Tibial nerve (tissue), 4 donors: ENCODE measurements at regions not wholly inside any gene's neighbourhood (a gene's known extent, or its start where the extent isn't known, plus 50 kb on each side); places are given as distances from the start of the nearest gene placed in this dataset.

Experiments used
- DNase-seq, 2 donors: peaks; one replicate each; pipeline ENCODE4 v3.0.0-alpha.2; 2019; ENCODE audit warnings: low spot score in 2 of 2
- H3K27ac ChIP-seq, 4 donors: fragments of 200-600 bp; sonication (generic) in 3 of 4; one replicate each; pipeline ENCODE4 v1.5.1; 2017 to 2019; ENCODE audit warnings: mild to moderate bottlenecking in 1 of 4
- H3K27me3 ChIP-seq, 2 donors: fragments of 200-600 bp; sonication (generic) in 1 of 2; one replicate each; pipeline versions ENCODE4 v1.5.1 to v1.6.0; 2017 to 2019
- H3K36me3 ChIP-seq, 3 donors: fragments of 200-600 bp; sonication (generic); one replicate each; pipeline ENCODE4 v1.5.1; 2018 to 2019
- H3K4me1 ChIP-seq, 4 donors: fragments of 200-600 bp; sonication (generic) in 3 of 4; one replicate each; pipeline ENCODE4 v1.5.1; 2017 to 2019
- H3K4me3 ChIP-seq, 4 donors: fragments of 200-600 bp; sonication (generic) in 3 of 4; one replicate each; pipeline ENCODE4 v1.5.1; 2017 to 2019; ENCODE audit warnings: mild to moderate bottlenecking in 1 of 4, moderate library complexity in 1 of 4
- H3K9me3 ChIP-seq, 4 donors: fragments of 200-600 bp; sonication (generic) in 3 of 4; one replicate each; pipeline ENCODE4 v1.5.1; 2017 to 2019
- CTCF ChIP-seq, 5 experiments: fragments of 200-600 bp in 3 of 5; fragments of 450-650 bp in 2 of 5; sonication (generic) in 3 of 5; IDR thresholded peaks; one replicate each; pipeline ENCODE4 v1.5.1; 2016 to 2019; ENCODE audit warnings: antibody characterized with exemption in 5 of 5, mild to moderate bottlenecking in 3 of 5, moderate library complexity in 2 of 5
- EP300 ChIP-seq, 2 donors: sonication (generic); formaldehyde crosslinking; IDR thresholded peaks; one replicate each; pipeline ENCODE4 v1.6.1; 2017; ENCODE audit warnings: antibody characterized with exemption in 2 of 2, mild to moderate bottlenecking in 1 of 2
- POLR2A ChIP-seq, 2 donors: fragments of 450-650 bp; IDR thresholded peaks; one replicate each; pipeline ENCODE4 v1.6.1; 2017; ENCODE audit warnings: antibody characterized with exemption in 2 of 2, mild to moderate bottlenecking in 2 of 2, moderate library complexity in 2 of 2
- WGBS, 2 donors: methylation state at CpG; one replicate each; pipeline ENCODE4 v1.1.5; 2018; 5-methylcytosine and 5-hydroxymethylcytosine counted together

GRCh38 chr19:13623716-13624710 lies 117.7 kb upstream of the CACNA1A start:
- TF ChIP-seq CTCF (IDR thresholded peaks at IDR 0.05) (no peak), POLR2A (IDR thresholded peaks at IDR 0.05) (no peak), EP300 (IDR thresholded peaks at IDR 0.05) (no peak)
- H3K36me3 ChIP-seq = no peaks in the 10 kb centered on the region
- DNase-seq = no peak
- H3K9me3 ChIP-seq = no peaks in the 10 kb centered on the region
- peaks cover 0 to 69% of the 10 kb centered on the region in 2 donors for H3K27me3 ChIP-seq
- no peak overlapping the region for H3K27ac ChIP-seq
- no peaks in the 10 kb centered on the region for H3K4me1 ChIP-seq
- 22 to 26% methylated on average over 28 of the region's 28 CpGs for WGBS, 2 donors
- H3K4me3 ChIP-seq = no peak overlapping the region

GRCh38 chr19:13622766-13623715 lies 116.8 kb upstream of the CACNA1A start:
- H3K4me3 ChIP-seq = no peak overlapping the region
- H3K27me3 ChIP-seq = peaks cover 0 to 73% of the 10 kb centered on the region in 2 donors
- no peaks in the 10 kb centered on the region for H3K4me1 ChIP-seq
- TF ChIP-seq EP300 (IDR thresholded peaks at IDR 0.05) (no peak), POLR2A (IDR thresholded peaks at IDR 0.05) (no peak), CTCF (IDR thresholded peaks at IDR 0.05) (no peak)
- DNase-seq = no peak
- no peaks in the 10 kb centered on the region for H3K36me3 ChIP-seq
- WGBS, 2 donors = 31 to 34% methylated on average over 18 of the region's 18 CpGs
- H3K9me3 ChIP-seq = no peaks in the 10 kb centered on the region
- no peak overlapping the region for H3K27ac ChIP-seq

GRCh38 chr19:13621413-13621812 lies 115.1 kb upstream of the CACNA1A start:
- 57 to 65% methylated on average over 6 of the region's 6 CpGs for WGBS, 2 donors
- TF ChIP-seq POLR2A (IDR thresholded peaks at IDR 0.05) = no peak
- no peaks in the 10 kb centered on the region for H3K36me3 ChIP-seq
- H3K4me1 ChIP-seq = no peaks in the 10 kb centered on the region
- peaks cover 0 to 64% of the 10 kb centered on the region in 2 donors for H3K27me3 ChIP-seq
- no peak overlapping the region for H3K4me3 ChIP-seq
- no peak for DNase-seq
- no peak overlapping the region for H3K27ac ChIP-seq
- no peaks in the 10 kb centered on the region for H3K9me3 ChIP-seq

GRCh38 chr19:13619203-13619632 lies 112.9 kb upstream of the CACNA1A start:
- peaks cover 0 to 42% of the 10 kb centered on the region in 2 donors for H3K27me3 ChIP-seq
- TF ChIP-seq POLR2A (IDR thresholded peaks at IDR 0.05) (no peak), EP300 (IDR thresholded peaks at IDR 0.05) (no peak), CTCF (IDR thresholded peaks at IDR 0.05) (no peak)

GRCh38 chr19:13615890-13616289 lies 109.6 kb upstream of the CACNA1A start:
- WGBS, 2 donors = 54 to 63% methylated on average over 9 of the region's 9 CpGs
- H3K27ac ChIP-seq = no peak overlapping the region
- no peak for TF ChIP-seq POLR2A (IDR thresholded peaks at IDR 0.05)
- TF ChIP-seq EP300 (IDR thresholded peaks at IDR 0.05) = no peak
- TF ChIP-seq CTCF (IDR thresholded peaks at IDR 0.05) = no peak
- H3K4me3 ChIP-seq = no peak overlapping the region
- no peaks in the 10 kb centered on the region for H3K4me1 ChIP-seq
- H3K36me3 ChIP-seq = no peaks in the 10 kb centered on the region
- peaks cover 0 to 14% of the 10 kb centered on the region in 2 donors for H3K27me3 ChIP-seq
- no peak for DNase-seq
- H3K9me3 ChIP-seq = no peaks in the 10 kb centered on the region

More at GRCh38 chr19:13619203-13619632, 112.9 kb upstream of the CACNA1A start:
- Histone ChIP-seq H3K4me1 (no peaks in the 10 kb centered on the region), H3K9me3 (no peaks in the 10 kb centered on the region), H3K27ac (no peak overlapping the region), H3K36me3 (no peaks in the 10 kb centered on the region), H3K4me3 (no peak overlapping the region)
- no peak for DNase-seq
